HG02943 (cell line): ENCODE measurements at regions not wholly inside any gene's neighbourhood (a gene's known extent, or its start where the extent isn't known, plus 50 kb on each side); places are given as distances from the start of the nearest gene placed in this dataset.
"Not testable (repeated sequence)": the region's sequence is repeated elsewhere in the genome, so short reads cannot be mapped to it uniquely, and the experiment has no call there.

Source experiments
- ATAC-seq: cut with Tn5 transposase; IDR thresholded peaks from one replicate; pipeline ENCODE4 v1.9.1; 2021; ENCODE audit warnings: mild to moderate bottlenecking, low read depth, moderate library complexity; ENCODE audit not compliant: unreplicated experiment

GRCh38 chr5:118430076-118430475, 558.3 kb downstream of the DTWD2 start:
- no peak for ATAC-seq

- no peak for ATAC-seq
Measured at GRCh38 chr5:118407958-118408357, 580.4 kb downstream of the DTWD2 start.

DNA sequence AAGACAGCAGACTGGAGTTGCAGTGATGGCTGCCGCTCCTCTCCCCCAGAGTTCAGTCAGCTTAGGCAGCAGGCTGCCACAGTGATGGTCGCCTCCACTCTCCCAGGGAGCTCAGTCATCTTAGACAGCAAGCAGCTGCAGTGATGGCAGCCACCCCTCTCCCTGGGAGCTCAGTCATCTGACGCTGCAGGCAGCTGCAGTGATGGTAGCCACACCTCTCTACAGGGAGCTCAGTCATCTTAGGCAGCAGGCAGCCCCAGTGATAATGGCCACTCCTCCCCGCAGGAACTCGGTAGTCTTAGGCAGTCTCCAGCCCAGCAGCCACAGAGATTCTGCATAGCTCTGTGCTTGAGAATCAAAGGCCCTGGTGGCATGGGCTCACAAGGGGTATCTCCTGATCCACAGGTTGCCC, 582.7 kb downstream of the DTWD2 start:
- no peak for ATAC-seq

GRCh38 chr5:118397236-118397635, 591.1 kb downstream of the DTWD2 start:
- ATAC-seq, result no peak

GRCh38 chr5:118392491-118392890, 595.9 kb downstream of the DTWD2 start:
- ATAC-seq, result no peak

- not testable (repeated sequence) for ATAC-seq
Measured at GRCh38 chr5:118382931-118383330, 605.4 kb downstream of the DTWD2 start.

- ATAC-seq, result no peak
Measured at GRCh38 chr5:118379470-118379869, 608.9 kb downstream of the DTWD2 start.

GRCh38 chr5:118378959-118379358, 609.4 kb downstream of the DTWD2 start:
- no peak for ATAC-seq

DNA sequence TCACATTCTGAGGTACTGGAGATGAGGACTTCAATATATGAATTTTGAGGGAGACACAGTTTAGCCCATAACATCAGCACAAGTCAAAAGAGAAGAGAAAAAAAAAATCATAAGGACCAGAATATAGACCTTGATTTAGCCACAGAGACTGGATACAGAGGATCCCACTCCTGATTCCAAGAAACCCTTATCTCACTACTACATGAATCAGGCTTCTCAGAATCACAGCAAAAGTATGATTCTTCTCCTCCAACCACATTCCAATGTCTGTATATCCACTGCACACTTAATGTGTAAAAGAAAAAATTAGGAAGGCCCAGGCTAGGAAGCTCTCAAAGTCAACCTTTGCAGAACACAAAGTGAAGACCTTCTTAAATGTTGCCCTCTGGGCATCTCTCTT, 610.9 kb downstream of the DTWD2 start:
- no peak for ATAC-seq

DNA sequence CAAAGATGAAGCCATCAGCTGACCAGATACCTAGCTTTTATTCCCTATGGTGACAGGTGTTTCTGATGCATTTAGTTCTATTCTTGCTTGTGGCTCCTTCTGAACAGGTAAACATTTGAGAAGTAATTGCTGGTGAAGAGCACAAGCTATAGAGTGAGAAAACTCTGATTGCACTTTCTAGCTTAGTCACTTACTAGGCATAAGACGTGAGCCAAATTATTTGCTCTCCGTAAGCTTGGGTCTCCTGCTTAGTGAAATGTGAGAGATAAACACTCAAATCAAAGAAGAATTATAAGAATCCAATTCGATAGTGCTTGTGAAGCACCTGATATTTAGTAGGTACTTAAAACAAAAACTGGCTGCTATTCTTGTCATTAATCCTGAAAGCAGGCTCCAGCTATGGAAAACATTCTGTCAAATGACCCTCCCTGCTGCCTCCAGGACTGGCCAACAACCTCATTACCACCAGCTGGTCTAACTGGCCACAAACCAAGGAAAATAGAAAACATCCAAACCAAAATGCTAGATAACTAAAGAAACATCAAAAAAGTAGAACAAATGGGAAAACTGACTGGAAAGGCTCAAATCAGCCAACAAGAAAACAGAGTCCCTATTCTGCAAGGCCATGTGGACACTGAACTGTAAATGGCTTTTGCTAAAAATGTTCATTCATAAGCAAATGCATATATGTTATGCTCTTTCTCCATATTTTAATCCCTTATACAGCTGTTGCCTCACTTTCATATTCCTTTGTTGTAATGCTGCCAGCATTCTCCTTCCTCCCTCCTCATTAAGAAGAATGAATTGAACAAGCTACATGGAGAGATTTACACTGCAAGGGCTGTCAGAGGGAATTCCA, 616.1 kb downstream of the DTWD2 start:
- ATAC-seq, result no peak

DNA sequence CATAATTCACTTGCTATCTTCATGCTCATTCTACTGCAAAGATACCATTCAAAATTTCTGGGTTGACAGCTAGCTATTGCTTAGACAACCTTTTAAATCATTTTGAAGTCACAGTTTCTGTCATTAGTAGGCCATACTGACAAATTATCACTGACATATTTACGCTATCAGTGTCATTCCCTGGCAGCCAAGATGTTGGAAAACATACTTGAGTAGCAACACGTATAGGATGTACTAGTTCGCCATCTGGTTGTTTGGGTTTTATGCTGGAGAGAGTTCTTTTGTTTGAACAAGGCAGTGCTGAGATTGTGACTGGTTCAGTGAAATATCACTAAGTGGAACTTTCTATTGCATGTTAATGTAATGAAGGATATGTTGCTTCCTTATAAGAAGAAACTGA, 621.9 kb downstream of the DTWD2 start:
- ATAC-seq, result no peak

DNA sequence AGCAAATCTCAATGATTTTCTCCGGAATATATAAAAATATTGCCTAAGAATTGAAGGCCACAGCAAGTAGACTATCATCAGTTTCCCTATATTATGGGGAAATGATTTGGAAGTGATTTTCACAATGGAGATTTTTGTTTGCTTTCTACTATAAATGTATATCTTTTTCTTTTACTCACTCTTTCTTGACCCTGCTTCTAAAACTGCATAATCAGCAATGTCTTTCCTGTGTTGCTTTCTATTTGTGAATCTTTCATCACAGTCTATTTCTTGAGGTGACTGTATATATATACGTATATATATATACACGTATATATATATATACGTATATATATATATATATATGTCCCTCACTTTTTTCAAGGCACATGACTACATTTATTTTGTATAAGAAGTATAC, 622.6 kb downstream of the DTWD2 start:
- ATAC-seq, result no peak

GRCh38 chr5:118354797-118355196, 633.5 kb downstream of the DTWD2 start:
- no peak for ATAC-seq

DNA sequence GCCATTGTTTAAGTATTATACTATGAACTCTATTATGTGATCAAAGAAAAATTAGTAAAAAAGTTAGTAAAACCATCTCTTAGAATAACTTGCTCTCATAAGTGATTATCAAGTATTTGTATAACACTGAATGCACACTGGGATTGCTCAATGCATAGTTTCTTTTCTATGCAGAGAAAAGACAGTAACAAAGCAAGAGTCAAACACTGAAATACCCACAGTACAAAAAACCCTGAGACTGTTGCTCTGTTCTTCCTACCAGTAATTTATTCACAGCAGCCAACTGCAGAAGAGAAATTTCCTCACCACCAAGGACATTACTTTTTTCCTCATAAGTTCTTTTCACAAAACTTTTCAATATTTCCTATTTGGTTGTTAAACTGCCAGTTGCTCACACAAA, 634.4 kb downstream of the DTWD2 start:
- ATAC-seq, result no peak

DNA sequence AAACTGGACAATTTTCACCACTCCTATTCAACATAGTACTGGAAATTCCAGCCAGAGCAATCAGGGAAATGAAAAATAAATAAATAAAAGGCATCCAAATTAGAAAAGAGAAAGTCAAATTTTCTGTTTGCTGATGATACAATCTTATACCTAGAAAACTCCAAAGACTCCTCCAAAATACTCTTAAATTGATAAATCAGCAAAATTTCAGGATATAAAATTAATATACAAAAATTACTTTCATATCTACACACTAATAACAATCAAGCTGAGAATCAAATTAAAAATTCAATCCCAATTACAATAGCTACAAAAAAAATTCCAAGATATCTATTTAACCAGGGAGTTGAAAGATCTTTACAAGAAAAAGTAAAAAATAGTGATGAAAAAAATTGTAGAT, 651.9 kb downstream of the DTWD2 start:
- ATAC-seq, result no peak

DNA sequence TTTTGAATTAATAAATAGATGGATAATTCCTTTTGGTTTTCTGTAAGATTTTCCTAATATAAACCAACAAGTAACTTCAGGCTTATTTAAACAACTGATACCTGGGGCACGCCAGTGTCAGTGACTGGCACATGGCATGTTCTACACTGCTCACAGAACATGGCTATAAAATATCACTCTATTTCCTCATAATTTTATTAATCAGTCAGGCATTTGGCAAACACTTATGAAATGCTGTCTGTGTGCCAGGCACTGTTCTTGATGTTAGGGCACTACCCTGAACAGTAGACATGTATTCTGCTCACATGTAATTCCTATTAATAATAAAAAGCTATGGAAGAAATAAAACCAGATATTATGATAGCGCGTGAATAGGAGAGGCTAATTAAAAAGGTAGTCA, 661.0 kb downstream of the DTWD2 start:
- no peak for ATAC-seq

DNA sequence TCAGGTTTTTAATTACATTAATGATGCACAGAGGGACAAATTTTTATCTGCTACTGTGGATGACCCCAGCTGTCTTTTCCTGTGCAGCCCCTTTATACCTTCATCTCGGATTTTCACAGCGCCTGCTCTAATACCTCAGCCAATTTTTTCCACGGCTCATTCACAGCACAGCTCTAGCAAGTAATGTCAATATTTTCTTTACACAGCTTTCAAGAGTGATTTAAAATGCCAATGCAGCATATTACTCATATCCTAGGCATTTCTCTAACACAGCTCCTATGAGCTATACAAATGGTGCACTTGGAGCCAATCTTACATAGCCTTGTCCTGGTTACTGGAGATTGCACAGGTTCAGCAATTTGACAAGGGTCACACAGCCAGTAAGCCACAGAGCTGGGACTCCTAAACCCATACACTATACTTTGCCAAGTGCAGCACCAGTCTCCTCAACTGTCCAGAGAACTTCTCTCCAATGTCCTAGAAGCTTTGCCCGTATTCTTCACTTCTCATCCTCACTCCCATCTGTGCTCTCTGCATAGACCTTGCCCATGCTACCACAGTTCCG, 661.8 kb downstream of the DTWD2 start:
- no peak for ATAC-seq

DNA sequence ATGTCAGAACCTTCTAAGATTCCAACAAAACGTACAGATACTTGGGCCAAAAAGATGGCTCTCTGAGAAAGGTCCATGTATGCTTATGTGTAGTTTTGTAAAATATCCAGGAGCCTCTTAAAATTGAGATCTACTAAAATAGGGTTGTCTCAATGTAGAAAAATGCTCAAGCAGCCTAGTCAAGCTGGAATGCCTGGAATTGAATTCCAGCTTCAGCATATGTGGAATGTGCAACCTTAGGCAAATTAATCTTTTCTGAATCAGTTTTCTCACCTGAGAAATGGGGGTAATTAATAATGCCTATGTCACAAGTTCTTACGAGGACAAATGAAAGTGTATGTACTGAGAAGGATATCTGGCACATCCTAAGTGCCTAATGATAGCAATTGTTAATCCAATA, 662.4 kb downstream of the DTWD2 start:
- ATAC-seq, result no peak

GRCh38 chr5:118323723-118324122, 664.6 kb downstream of the DTWD2 start:
- ATAC-seq, result not testable (repeated sequence)

DNA sequence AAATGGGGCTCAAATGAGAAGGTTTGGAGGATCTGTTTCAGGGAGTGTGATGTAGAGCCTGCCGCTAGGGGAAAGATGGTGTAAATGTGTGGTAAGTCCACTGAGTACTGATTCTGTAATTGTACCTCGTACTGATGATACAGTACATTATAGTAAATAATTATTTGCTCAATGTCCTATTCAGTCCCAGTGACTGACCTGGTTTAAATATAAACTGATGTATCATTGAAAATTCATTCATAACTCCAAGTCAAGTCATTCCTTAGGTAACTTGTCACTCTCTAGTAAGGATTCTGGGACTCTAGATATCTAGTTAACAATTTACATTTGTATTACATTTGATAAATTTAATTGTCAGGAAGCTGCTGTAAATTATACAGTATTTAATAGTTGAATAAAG, 667.3 kb downstream of the DTWD2 start:
- ATAC-seq, result no peak

DNA sequence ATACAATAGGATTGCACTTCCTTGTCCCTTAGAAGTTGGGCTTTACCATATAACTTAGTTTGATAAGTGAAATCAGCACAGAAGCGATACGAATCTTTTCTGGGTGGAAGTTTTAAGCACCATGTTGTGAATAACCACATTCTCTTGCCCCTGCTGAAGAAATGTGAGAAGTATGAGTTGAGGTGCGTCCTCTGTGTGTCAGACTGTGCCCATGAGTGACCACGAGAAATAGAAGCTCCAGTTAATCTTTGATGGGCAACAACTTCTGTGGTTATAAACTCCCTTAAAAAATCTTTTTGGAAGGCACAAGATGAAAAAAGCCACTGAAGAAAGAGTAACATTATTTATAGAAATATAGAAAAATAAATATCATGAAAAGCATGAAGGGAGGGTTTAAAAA, 668.2 kb downstream of the DTWD2 start:
- ATAC-seq, result no peak

- no peak for ATAC-seq
Measured at GRCh38 chr5:118314931-118315330, 673.4 kb downstream of the DTWD2 start.
